GM19455 (cell line): ENCODE measurements at regions not wholly inside any gene's neighbourhood (a gene's known extent, or its start where the extent isn't known, plus 50 kb on each side); places are given as distances from the start of the nearest gene placed in this dataset.
"Not testable (repeated sequence)": the region's sequence is repeated elsewhere in the genome, so short reads cannot be mapped to it uniquely, and the experiment has no call there.

Source experiments
- ATAC-seq: cut with Tn5 transposase; IDR thresholded peaks from one replicate; pipeline ENCODE4 v1.9.1; 2021; ENCODE audit not compliant: unreplicated experiment

- ATAC-seq = not testable (repeated sequence)
Measured at GRCh38 chr11:67877316-67877715, 126.6 kb downstream of the UNC93B1 start.

- not testable (repeated sequence) for ATAC-seq
Measured at GRCh38 chr11:67873223-67873622, 130.7 kb downstream of the UNC93B1 start.

GRCh38 chr11:67871168-67871567 lies 132.7 kb downstream of the UNC93B1 start:
- ATAC-seq = not testable (repeated sequence)

GRCh38 chr11:67862896-67863295 lies 141.0 kb downstream of the UNC93B1 start:
- ATAC-seq = not testable (repeated sequence)

GRCh38 chr11:67859513-67860161 lies 144.3 kb downstream of the UNC93B1 start:
- not testable (repeated sequence) for ATAC-seq

DNA sequence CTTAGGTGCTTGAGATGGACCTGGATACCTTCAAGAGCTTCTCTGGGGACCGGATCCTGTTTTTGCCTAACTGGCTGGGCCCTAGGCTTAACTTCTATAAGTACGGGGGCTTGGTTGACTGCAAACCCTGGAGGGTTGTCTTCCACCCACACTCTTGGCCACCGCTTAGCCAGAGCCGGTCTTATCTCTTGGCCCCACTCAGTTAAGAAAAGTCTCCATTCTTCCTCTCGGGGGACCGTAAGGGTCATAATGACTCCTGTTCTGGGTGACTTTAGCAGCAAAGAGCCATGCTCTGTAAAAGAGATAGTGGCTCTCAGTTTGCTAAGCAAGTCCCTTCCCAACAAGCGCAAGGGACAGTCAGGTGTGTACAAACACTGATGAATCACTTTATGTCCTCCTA lies 153.2 kb downstream of the UNC93B1 start:
- ATAC-seq = not testable (repeated sequence)

- not testable (repeated sequence) for ATAC-seq
Measured at GRCh38 chr11:67849766-67850165, 154.1 kb downstream of the UNC93B1 start.

- not testable (repeated sequence) for ATAC-seq
Measured at GRCh38 chr11:67847896-67848875, 155.7 kb downstream of the UNC93B1 start.

DNA sequence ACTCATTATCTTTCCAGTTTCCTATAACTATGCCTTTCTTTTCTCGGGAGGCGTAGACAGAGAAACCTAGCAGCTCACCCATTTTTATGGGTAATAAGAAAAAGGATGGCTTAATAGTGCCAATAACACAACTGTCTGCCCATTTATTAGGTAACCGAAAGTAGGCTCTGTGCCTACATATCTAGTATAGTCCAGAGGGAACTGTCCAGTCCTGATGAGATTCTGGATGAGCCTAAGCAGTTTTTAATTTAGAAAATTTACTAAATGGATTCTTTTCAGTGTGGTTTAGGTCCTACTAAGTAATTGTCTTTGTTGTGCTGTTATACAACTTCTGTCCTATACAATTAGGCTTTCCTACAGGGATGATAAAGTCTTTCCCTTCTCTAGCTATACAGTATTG lies 157.6 kb downstream of the UNC93B1 start:
- ATAC-seq = not testable (repeated sequence)

DNA sequence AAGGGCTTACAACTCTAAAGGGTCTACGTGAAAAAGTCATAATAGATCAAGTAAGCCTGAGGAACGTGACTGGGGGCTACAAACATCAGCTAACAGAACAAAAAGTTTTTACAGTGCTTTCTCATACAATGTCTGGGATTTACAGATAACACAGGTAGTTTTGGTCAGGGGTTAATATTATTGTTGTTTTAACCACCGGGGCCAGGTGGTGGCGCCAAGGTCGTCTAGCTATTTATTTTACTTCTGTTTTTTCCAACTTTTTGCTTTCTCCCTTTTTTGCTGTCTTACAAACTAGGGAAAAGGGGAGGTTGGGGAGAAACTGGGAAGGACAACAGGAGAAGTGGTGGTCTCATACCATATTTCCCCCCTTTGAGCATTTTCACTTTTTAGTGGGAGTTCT lies 158.6 kb downstream of the UNC93B1 start:
- not testable (repeated sequence) for ATAC-seq

- ATAC-seq = not testable (repeated sequence)
Measured at GRCh38 chr11:67840599-67840998, 163.3 kb downstream of the UNC93B1 start.

DNA sequence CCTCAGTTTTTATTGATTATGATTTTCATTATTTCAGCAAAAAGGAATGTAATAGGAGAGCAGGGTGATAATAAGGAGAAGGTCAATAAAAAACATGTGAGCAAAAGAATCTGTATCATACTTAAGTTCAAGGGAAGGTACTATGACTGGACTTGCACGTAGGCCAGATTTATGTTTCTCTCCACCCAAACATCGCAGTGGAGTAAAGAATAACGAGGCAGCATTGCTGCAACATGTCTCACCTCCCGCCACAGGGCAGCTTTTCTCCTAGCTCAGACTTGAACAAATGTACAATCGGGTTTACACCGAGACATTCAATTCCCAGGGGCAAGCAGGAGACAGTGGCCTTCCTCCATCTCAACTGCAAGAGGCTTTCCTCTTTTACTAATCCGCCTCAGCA lies 155.7 kb upstream of the ALDH3B2 start:
- not testable (repeated sequence) for ATAC-seq

GRCh38 chr11:67826951-67827296 lies 152.5 kb upstream of the ALDH3B2 start:
- ATAC-seq = not testable (repeated sequence)

DNA sequence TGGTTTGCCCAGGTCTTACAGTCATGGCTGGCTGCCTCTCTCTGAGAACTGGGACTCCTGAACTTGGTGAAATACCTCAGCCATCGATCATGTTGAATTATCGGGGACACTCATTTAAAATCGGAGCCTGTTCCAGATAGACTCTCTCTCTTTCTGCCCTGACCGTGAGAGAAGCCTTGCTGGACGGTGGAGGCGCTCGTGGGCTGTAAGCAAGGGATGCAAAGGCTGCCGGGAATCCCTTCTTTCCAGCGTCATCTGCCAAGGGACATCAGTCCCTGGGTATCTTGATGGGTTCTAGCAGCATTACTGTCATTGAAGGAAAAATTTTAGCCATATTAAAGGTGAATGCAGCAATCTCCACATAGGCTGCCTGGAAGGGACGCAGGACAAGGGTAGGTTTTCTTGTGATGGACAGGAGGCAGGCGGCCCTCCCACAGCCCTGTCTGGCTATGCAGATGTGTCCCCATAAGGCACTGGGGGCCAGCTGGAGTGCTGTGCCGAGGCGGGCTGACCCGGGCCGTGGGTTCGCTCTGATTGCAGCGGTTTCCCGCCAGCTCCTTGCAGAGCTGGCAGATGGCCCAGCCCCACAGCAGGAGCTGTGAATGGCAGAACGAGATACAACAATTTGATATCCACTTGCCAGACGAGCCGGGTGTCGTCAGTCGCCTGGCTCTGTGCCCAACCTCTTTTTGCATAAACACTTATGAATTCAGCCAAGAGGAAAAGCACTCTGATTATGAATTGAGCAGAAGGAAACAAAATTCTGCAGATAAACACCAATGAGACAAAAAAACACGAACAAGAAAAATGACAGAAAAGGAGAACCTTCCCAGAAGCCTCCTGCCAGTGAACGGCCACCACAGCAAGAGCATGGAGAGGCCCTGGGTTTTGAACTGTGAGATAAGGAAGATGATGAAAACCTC lies 151.9 kb upstream of the ALDH3B2 start:
- ATAC-seq = not testable (repeated sequence)

DNA sequence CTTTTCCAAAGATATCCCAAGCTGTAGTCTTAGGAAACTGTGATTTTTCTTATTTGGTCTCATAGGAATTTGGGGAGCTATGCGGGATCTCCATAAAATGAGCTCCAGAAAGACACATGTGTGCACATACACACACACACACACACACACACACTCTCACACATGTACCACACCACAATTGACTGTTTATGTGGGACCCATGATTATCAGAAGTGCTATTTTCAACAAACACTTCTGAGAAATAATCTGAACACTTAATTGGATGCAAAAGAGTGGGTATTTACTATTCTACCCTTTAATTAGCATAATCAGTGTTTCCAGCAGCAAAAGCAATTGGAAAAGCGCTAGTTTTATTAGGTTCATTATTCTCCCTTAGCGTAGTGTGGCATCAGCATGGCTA lies 150.4 kb upstream of the ALDH3B2 start:
- ATAC-seq = not testable (repeated sequence)

DNA sequence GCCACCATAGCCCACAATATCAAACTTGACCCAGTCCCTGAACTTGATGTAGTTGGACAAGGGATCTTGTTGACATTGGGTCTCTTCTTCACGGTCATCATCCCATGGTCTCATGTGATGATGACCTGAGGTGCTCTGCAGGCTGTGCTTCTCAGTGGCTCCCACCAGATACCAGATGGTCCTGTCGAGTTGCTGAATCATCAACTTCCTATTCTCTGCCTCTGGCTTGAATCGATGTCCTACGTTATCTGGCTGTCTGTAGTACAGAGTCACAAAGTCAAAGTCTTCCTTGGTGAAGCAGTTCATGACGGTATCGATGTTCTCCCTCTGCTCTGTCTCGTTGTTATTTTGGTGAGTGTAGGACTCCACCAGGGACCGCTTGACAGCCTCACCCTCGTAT lies 145.7 kb upstream of the ALDH3B2 start:
- no peak for ATAC-seq

DNA sequence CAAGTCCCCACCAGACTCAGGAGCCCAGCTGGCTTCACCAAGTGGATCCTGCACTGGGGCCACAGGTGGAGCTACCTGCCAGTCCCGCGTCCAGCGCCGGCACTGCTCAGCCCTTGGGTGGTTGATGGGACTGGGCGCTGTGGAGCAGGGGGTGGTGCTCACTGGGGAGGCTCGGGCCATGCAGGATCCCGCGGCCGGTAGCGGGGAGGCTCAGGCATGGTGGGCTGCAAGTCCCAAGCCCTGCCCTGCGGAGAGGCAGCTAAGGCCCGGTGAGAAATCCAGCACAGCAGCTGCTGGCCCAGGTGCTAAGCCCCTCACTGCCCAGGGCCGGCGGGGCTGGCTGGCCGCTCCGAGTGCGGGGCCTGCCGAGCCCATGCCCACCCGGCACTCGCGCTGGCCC lies 143.1 kb upstream of the ALDH3B2 start:
- ATAC-seq = not testable (repeated sequence)

DNA sequence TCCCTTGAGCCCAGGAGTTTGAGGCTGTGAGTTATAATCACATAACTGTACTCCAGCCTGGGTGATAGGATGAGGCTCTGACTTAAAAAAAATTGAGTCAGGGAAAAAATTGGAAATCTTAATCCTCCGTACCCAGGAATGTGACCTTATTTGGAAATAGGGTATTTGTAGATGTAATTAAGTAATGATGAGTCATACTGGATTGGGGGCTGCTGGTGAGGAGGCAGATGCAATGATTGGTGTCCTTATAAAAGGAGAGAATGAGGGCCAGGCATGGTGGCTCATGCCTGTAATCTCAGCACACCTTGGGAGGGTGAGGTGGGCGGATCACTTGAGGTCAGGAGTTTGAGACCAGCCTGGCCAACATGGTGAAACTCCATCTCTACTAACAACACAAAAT lies 134.9 kb upstream of the ALDH3B2 start:
- not testable (repeated sequence) for ATAC-seq

DNA sequence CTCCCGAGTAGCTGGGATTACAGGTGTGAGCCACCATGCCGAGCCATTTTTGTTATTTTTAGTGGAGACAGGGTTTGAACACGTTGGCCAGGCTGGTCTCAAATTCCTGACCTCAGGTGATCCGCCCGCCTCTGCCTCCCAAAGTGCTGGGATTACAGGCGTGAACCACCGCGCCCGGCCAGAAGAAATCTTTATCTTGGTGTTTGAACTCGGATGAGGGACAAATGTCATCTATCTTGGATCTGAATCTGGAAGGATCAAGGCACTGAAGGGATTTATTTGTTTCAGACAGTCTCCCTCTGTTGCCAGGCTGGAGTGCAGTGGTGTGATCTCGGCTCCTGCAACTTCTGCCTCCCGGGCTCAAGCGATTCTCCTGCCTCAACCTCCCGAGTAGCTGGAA lies 133.5 kb upstream of the ALDH3B2 start:
- not testable (repeated sequence) for ATAC-seq

- not testable (repeated sequence) for ATAC-seq
Measured at GRCh38 chr11:67806728-67807235, 132.4 kb upstream of the ALDH3B2 start.

DNA sequence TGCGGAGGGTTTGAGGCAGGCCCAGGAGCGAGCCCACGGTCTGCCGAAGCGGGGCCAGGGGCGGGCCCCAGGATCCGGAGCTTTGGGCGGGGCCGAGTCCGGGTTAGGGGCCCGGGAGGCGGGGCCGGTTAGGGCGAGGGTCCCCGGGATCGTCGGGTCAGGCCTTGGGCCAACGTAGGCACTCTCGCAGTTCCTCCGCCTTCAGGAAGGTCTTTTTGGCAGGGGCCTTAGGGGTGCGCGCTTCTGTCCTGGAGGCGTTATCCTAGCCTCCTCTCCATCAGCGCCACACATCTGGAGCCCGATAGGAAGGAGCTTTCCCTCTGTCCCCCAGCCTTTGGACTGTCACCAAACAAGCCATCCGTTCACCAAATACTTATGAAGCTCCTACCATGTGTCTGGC lies 131.8 kb upstream of the ALDH3B2 start:
- ATAC-seq = not testable (repeated sequence)
